ENCODE measurements at regions not wholly inside any gene's neighbourhood (a gene's known extent, or its start where the extent isn't known, plus 50 kb on each side); places are given as distances from the start of the nearest gene placed in this dataset.

DNA sequence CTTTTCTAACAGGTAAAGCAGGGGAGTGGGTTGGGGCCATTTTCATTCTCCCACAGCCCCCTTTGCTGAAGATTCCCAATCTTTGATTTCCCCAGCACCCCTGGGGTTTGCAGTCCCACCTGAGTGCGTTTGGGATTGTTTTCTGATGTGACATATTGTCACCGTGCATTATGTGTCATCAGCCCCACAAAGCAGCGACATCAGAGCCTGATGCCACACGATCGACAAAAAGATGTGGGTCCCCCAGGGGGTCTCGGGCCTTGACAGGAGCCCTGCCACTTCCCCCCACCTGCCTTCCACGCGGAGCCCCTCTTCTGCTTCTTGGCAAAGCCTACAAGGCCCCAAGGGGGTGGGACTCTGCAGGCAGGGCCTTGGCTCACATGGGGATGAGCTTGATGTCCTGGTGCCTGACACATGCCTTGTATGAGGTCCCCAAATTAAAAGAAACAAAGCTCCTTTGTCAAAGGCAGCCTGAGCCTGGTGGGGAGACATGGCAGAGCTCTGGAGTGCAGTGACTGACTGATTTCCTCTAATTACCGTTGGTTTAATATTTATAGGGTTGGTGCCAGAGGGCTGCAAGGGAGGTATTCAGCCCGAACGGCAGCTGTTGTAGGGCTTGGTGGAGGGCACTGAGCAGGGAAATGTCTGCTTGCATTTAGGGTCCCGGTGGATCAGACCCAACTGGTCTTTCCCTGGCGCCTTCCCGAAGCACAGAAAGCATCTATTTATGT lies 149.2 kb downstream of the MIAT start (continued):
- TF ChIP-seq, protein P1, sequence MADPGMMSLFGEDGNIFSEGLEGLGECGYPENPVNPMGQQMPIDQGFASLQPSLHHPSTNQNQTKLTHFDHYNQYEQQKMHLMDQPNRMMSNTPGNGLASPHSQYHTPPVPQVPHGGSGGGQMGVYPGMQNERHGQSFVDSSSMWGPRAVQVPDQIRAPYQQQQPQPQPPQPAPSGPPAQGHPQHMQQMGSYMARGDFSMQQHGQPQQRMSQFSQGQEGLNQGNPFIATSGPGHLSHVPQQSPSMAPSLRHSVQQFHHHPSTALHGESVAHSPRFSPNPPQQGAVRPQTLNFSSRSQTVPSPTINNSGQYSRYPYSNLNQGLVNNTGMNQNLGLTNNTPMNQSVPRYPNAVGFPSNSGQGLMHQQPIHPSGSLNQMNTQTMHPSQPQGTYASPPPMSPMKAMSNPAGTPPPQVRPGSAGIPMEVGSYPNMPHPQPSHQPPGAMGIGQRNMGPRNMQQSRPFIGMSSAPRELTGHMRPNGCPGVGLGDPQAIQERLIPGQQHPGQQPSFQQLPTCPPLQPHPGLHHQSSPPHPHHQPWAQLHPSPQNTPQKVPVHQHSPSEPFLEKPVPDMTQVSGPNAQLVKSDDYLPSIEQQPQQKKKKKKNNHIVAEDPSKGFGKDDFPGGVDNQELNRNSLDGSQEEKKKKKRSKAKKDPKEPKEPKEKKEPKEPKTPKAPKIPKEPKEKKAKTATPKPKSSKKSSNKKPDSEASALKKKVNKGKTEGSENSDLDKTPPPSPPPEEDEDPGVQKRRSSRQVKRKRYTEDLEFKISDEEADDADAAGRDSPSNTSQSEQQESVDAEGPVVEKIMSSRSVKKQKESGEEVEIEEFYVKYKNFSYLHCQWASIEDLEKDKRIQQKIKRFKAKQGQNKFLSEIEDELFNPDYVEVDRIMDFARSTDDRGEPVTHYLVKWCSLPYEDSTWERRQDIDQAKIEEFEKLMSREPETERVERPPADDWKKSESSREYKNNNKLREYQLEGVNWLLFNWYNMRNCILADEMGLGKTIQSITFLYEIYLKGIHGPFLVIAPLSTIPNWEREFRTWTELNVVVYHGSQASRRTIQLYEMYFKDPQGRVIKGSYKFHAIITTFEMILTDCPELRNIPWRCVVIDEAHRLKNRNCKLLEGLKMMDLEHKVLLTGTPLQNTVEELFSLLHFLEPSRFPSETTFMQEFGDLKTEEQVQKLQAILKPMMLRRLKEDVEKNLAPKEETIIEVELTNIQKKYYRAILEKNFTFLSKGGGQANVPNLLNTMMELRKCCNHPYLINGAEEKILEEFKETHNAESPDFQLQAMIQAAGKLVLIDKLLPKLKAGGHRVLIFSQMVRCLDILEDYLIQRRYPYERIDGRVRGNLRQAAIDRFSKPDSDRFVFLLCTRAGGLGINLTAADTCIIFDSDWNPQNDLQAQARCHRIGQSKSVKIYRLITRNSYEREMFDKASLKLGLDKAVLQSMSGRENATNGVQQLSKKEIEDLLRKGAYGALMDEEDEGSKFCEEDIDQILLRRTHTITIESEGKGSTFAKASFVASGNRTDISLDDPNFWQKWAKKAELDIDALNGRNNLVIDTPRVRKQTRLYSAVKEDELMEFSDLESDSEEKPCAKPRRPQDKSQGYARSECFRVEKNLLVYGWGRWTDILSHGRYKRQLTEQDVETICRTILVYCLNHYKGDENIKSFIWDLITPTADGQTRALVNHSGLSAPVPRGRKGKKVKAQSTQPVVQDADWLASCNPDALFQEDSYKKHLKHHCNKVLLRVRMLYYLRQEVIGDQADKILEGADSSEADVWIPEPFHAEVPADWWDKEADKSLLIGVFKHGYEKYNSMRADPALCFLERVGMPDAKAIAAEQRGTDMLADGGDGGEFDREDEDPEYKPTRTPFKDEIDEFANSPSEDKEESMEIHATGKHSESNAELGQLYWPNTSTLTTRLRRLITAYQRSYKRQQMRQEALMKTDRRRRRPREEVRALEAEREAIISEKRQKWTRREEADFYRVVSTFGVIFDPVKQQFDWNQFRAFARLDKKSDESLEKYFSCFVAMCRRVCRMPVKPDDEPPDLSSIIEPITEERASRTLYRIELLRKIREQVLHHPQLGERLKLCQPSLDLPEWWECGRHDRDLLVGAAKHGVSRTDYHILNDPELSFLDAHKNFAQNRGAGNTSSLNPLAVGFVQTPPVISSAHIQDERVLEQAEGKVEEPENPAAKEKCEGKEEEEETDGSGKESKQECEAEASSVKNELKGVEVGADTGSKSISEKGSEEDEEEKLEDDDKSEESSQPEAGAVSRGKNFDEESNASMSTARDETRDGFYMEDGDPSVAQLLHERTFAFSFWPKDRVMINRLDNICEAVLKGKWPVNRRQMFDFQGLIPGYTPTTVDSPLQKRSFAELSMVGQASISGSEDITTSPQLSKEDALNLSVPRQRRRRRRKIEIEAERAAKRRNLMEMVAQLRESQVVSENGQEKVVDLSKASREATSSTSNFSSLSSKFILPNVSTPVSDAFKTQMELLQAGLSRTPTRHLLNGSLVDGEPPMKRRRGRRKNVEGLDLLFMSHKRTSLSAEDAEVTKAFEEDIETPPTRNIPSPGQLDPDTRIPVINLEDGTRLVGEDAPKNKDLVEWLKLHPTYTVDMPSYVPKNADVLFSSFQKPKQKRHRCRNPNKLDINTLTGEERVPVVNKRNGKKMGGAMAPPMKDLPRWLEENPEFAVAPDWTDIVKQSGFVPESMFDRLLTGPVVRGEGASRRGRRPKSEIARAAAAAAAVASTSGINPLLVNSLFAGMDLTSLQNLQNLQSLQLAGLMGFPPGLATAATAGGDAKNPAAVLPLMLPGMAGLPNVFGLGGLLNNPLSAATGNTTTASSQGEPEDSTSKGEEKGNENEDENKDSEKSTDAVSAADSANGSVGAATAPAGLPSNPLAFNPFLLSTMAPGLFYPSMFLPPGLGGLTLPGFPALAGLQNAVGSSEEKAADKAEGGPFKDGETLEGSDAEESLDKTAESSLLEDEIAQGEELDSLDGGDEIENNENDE (IDR thresholded peaks at IDR 0.05; ENCODE audit: insufficient replicate concordance, low read length): no peak
- no peak for TF ChIP-seq RXRA (IDR thresholded peaks at IDR 0.05; ENCODE audit: insufficient read depth, low read depth, low read length)
- no peak for TF ChIP-seq RNF2 (IDR thresholded peaks at IDR 0.05; ENCODE audit: borderline replicate concordance, low read depth, low read length, missing control alignments, poor library complexity, severe bottlenecking)
- TF ChIP-seq, protein P2, sequence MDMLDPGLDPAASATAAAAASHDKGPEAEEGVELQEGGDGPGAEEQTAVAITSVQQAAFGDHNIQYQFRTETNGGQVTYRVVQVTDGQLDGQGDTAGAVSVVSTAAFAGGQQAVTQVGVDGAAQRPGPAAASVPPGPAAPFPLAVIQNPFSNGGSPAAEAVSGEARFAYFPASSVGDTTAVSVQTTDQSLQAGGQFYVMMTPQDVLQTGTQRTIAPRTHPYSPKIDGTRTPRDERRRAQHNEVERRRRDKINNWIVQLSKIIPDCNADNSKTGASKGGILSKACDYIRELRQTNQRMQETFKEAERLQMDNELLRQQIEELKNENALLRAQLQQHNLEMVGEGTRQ (IDR thresholded peaks at IDR 0.05; ENCODE audit: low read length): no peak
- no peak for TF ChIP-seq YY1 (IDR thresholded peaks at IDR 0.05; ENCODE audit: low read depth, low read length)
- TF ChIP-seq, protein P3, sequence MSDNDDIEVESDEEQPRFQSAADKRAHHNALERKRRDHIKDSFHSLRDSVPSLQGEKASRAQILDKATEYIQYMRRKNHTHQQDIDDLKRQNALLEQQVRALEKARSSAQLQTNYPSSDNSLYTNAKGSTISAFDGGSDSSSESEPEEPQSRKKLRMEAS (IDR thresholded peaks at IDR 0.05): no peak
- TF ChIP-seq TAF1 (IDR thresholded peaks at IDR 0.05; ENCODE audit: low read depth, low read length): no peak
- no peak for TF ChIP-seq SAP30 (IDR thresholded peaks at IDR 0.05; ENCODE audit: insufficient read depth, insufficient replicate concordance, low read length)
- TF ChIP-seq CBX8 (IDR thresholded peaks at IDR 0.05; ENCODE audit: borderline replicate concordance, low read depth, low read length): no peak

Measured in H1 (cell line).